ENCODE measurements at regions not wholly inside any gene's neighbourhood (a gene's known extent, or its start where the extent isn't known, plus 50 kb on each side); places are given as distances from the start of the nearest gene placed in this dataset.
A peak's percentile ranks its signal among the peaks of the same experiment; 100 is the strongest.

- no peak overlapping the region for H2BK12ac ChIP-seq (ENCODE audit: low read length)
- H2BK5ac ChIP-seq (ENCODE audit: low read length), result no peak overlapping the region
- H3K4me3 ChIP-seq (ENCODE audit: low read length in 2 of 2), result no peak overlapping the region
- H3K9me3 ChIP-seq (replicated peaks in 1 of 2; ENCODE audit: control insufficient read depth in 2 of 2, insufficient read depth in 1 of 2, low read depth in 1 of 2, low read length in 2 of 2), result no peaks in the 10 kb centered on the region
- H3K79me1 ChIP-seq (ENCODE audit: low read depth, low read length), result no peaks in the 10 kb centered on the region
- H2BK15ac ChIP-seq (ENCODE audit: low read length), result no peak overlapping the region
- no peak overlapping the region for H3K9ac ChIP-seq (ENCODE audit: low read depth, low read length, poor library complexity)
- no peaks in the 10 kb centered on the region for H3K36me3 ChIP-seq (replicated peaks in 1 of 2; ENCODE audit: control insufficient read depth in 2 of 2, insufficient read depth in 2 of 2, low read length in 2 of 2)
- no peaks in the 10 kb centered on the region for H3K27me3 ChIP-seq (ENCODE audit: control insufficient read depth in 3 of 3, insufficient read depth in 3 of 3, low read depth in 1 of 3, low read length in 3 of 3)
- H3K18ac ChIP-seq (ENCODE audit: low read length), result no peak overlapping the region
- H2AK5ac ChIP-seq (ENCODE audit: low read depth, low read length), result no peak overlapping the region
- H3K4ac ChIP-seq (ENCODE audit: low read length), result no peak overlapping the region
- no peak overlapping the region for H4K8ac ChIP-seq (ENCODE audit: low read depth, low read length)
- no peak overlapping the region for H3K27ac ChIP-seq (replicated peaks; ENCODE audit: low read length)
- WGBS, 2 donors (ENCODE audit: extremely low coverage in 2 of 2, insufficient read length in 2 of 2, insufficient replicate concordance in 1 of 2), result no CpG with 5 or more reads among the region's 6 CpGs
- H4K91ac ChIP-seq (ENCODE audit: low read depth, low read length, poor library complexity), result no peak overlapping the region
- no peak for DNase-seq (ENCODE audit: low spot score)
- no peak overlapping the region for H3K23ac ChIP-seq (ENCODE audit: low read depth, low read length, poor library complexity)
- H3K4me1 ChIP-seq (ENCODE audit: control insufficient read depth in 2 of 2, insufficient read depth in 1 of 2, low read depth in 1 of 2, low read length in 2 of 2), result no peaks in the 10 kb centered on the region
- H2AFZ ChIP-seq (ENCODE audit: low read length), result no peak overlapping the region
- no peak overlapping the region for H3K4me2 ChIP-seq (ENCODE audit: insufficient read depth, low read length, poor library complexity, severe bottlenecking)
- H3K14ac ChIP-seq (ENCODE audit: low read length), result no peak overlapping the region
- no peak overlapping the region for H2BK120ac ChIP-seq (ENCODE audit: low read depth, low read length)
Measured at GRCh38 chr10:7094781-7095180, 316.1 kb downstream of the SFMBT2 start.

DNA sequence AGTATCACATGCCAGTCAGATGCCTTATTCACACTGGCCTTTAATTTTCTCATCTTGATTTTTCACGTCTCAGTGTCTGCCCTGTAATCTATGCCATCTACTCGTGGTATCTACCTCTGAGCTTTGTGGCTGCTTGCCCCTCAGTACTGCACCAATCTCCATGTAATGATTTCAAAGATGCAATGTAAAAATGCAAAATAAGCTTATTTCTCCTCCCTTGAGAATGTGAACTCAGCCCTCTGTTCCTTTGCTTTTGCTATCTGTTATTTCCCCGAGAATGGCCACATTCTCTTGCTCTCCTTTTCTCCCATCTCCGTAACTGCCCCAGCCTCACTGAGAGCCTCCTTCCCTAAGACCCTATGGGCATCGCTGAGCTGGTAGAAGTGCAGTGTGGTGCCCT is 317.5 kb downstream of the SFMBT2 start:
- Histone ChIP-seq H3K9me3 (replicated peaks in 1 of 2; ENCODE audit: control insufficient read depth in 2 of 2, insufficient read depth in 1 of 2, low read depth in 1 of 2, low read length in 2 of 2) (no peaks in the 10 kb centered on the region), H3K18ac (ENCODE audit: low read length) (no peak overlapping the region), H3K4ac (ENCODE audit: low read length) (no peak overlapping the region), H4K91ac (ENCODE audit: low read depth, low read length, poor library complexity) (no peak overlapping the region), H3K27ac (replicated peaks; ENCODE audit: low read length) (no peak overlapping the region), H4K8ac (ENCODE audit: low read depth, low read length) (no peak overlapping the region), H2BK120ac (ENCODE audit: low read depth, low read length) (no peak overlapping the region), H3K23ac (ENCODE audit: low read depth, low read length, poor library complexity) (no peak overlapping the region), H3K4me1 (ENCODE audit: control insufficient read depth in 2 of 2, insufficient read depth in 1 of 2, low read depth in 1 of 2, low read length in 2 of 2) (no peaks in the 10 kb centered on the region), H3K9ac (ENCODE audit: low read depth, low read length, poor library complexity) (no peak overlapping the region), H3K4me2 (ENCODE audit: insufficient read depth, low read length, poor library complexity, severe bottlenecking) (no peak overlapping the region), H3K27me3 (ENCODE audit: control insufficient read depth in 3 of 3, insufficient read depth in 3 of 3, low read depth in 1 of 3, low read length in 3 of 3) (no peaks in the 10 kb centered on the region), H2BK12ac (ENCODE audit: low read length) (no peak overlapping the region), H3K14ac (ENCODE audit: low read length) (no peak overlapping the region), H2BK5ac (ENCODE audit: low read length) (no peak overlapping the region), H2BK15ac (ENCODE audit: low read length) (no peak overlapping the region), H3K36me3 (replicated peaks in 1 of 2; ENCODE audit: control insufficient read depth in 2 of 2, insufficient read depth in 2 of 2, low read length in 2 of 2) (no peaks in the 10 kb centered on the region), H2AK5ac (ENCODE audit: low read depth, low read length) (no peak overlapping the region), H2AFZ (ENCODE audit: low read length) (no peak overlapping the region), H3K79me1 (ENCODE audit: low read depth, low read length) (no peaks in the 10 kb centered on the region), H3K4me3 (ENCODE audit: low read length in 2 of 2) (no peak overlapping the region)
- WGBS, 2 donors (ENCODE audit: extremely low coverage in 2 of 2, insufficient read length in 2 of 2, insufficient replicate concordance in 1 of 2), result no CpG with 5 or more reads among the region's 5 CpGs
- DNase-seq (ENCODE audit: low spot score), result no peak

- H4K91ac ChIP-seq (ENCODE audit: low read depth, low read length, poor library complexity), result no peak overlapping the region
- no peak overlapping the region for H3K9ac ChIP-seq (ENCODE audit: low read depth, low read length, poor library complexity)
- no peaks in the 10 kb centered on the region for H3K79me1 ChIP-seq (ENCODE audit: low read depth, low read length)
- no peak overlapping the region for H2BK12ac ChIP-seq (ENCODE audit: low read length)
- H2AFZ ChIP-seq (ENCODE audit: low read length), result peak overlapping the region; percentile 34
- H3K4ac ChIP-seq (ENCODE audit: low read length), result no peak overlapping the region
- no peaks in the 10 kb centered on the region for H3K4me1 ChIP-seq (ENCODE audit: control insufficient read depth in 2 of 2, insufficient read depth in 1 of 2, low read depth in 1 of 2, low read length in 2 of 2)
- H3K27me3 ChIP-seq (ENCODE audit: control insufficient read depth in 3 of 3, insufficient read depth in 3 of 3, low read depth in 1 of 3, low read length in 3 of 3), result no peaks in the 10 kb centered on the region
- H2BK15ac ChIP-seq (ENCODE audit: low read length), result no peak overlapping the region
- no peak overlapping the region for H3K4me2 ChIP-seq (ENCODE audit: insufficient read depth, low read length, poor library complexity, severe bottlenecking)
- H2AK5ac ChIP-seq (ENCODE audit: low read depth, low read length), result no peak overlapping the region
- DNase-seq (ENCODE audit: low spot score), result no peak
- H3K27ac ChIP-seq (replicated peaks; ENCODE audit: low read length), result no peak overlapping the region
- H2BK5ac ChIP-seq (ENCODE audit: low read length), result no peak overlapping the region
- no peak overlapping the region for H3K4me3 ChIP-seq (ENCODE audit: low read length in 2 of 2)
- no peak overlapping the region for H3K18ac ChIP-seq (ENCODE audit: low read length)
- H3K36me3 ChIP-seq (replicated peaks in 1 of 2; ENCODE audit: control insufficient read depth in 2 of 2, insufficient read depth in 2 of 2, low read length in 2 of 2), result no peaks in the 10 kb centered on the region
- H3K9me3 ChIP-seq (replicated peaks in 1 of 2; ENCODE audit: control insufficient read depth in 2 of 2, insufficient read depth in 1 of 2, low read depth in 1 of 2, low read length in 2 of 2), result no peaks in the 10 kb centered on the region
- H4K8ac ChIP-seq (ENCODE audit: low read depth, low read length), result no peak overlapping the region
- no peak overlapping the region for H3K14ac ChIP-seq (ENCODE audit: low read length)
- WGBS, 2 donors (ENCODE audit: extremely low coverage in 2 of 2, insufficient read length in 2 of 2, insufficient replicate concordance in 1 of 2), result no CpG with 5 or more reads among the region's 7 CpGs
- H3K23ac ChIP-seq (ENCODE audit: low read depth, low read length, poor library complexity), result no peak overlapping the region
- no peak overlapping the region for H2BK120ac ChIP-seq (ENCODE audit: low read depth, low read length)
Measured at GRCh38 chr10:7092603-7093002, 318.2 kb downstream of the SFMBT2 start.

DNA sequence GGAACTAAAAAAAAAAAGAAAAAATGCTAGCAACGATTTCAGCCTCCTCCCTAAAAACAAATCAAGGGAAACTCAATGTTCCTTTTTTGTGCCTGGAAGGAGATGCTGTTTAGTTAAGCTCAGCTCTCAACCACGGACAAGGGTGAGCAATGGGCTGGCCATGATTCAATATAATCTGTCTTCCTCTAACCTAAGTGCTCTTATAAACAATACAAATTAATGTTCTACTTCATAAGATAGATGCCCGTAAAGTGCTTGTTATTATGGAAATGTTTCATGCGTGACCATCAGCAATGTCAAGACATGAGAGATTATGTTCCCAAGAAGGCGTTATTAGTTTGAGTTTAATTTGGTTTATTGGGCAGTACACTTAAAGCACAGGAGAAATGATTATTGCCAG is 320.3 kb downstream of the SFMBT2 start:
- H3K18ac ChIP-seq (ENCODE audit: low read length), result no peak overlapping the region
- no peak overlapping the region for H4K8ac ChIP-seq (ENCODE audit: low read depth, low read length)
- no peak overlapping the region for H4K91ac ChIP-seq (ENCODE audit: low read depth, low read length, poor library complexity)
- H3K27ac ChIP-seq (replicated peaks; ENCODE audit: low read length), result no peak overlapping the region
- H3K36me3 ChIP-seq (replicated peaks in 1 of 2; ENCODE audit: control insufficient read depth in 2 of 2, insufficient read depth in 2 of 2, low read length in 2 of 2), result no peaks in the 10 kb centered on the region
- no peaks in the 10 kb centered on the region for H3K9me3 ChIP-seq (replicated peaks in 1 of 2; ENCODE audit: control insufficient read depth in 2 of 2, insufficient read depth in 1 of 2, low read depth in 1 of 2, low read length in 2 of 2)
- H3K79me1 ChIP-seq (ENCODE audit: low read depth, low read length), result no peaks in the 10 kb centered on the region
- H3K4me1 ChIP-seq (ENCODE audit: control insufficient read depth in 2 of 2, insufficient read depth in 1 of 2, low read depth in 1 of 2, low read length in 2 of 2), result peaks cover 2 to 5% of the 10 kb centered on the region in 2 donors
- H3K14ac ChIP-seq (ENCODE audit: low read length), result no peak overlapping the region
- H2BK120ac ChIP-seq (ENCODE audit: low read depth, low read length), result no peak overlapping the region
- no CpG with 5 or more reads among the region's 5 CpGs for WGBS, 2 donors (ENCODE audit: extremely low coverage in 2 of 2, insufficient read length in 2 of 2, insufficient replicate concordance in 1 of 2)
- no peak for DNase-seq (ENCODE audit: low spot score)
- no peak overlapping the region for H2BK5ac ChIP-seq (ENCODE audit: low read length)
- no peaks in the 10 kb centered on the region for H3K27me3 ChIP-seq (ENCODE audit: control insufficient read depth in 3 of 3, insufficient read depth in 3 of 3, low read depth in 1 of 3, low read length in 3 of 3)
- no peak overlapping the region for H2AK5ac ChIP-seq (ENCODE audit: low read depth, low read length)
- H3K4me2 ChIP-seq (ENCODE audit: insufficient read depth, low read length, poor library complexity, severe bottlenecking), result no peak overlapping the region
- no peak overlapping the region for H3K23ac ChIP-seq (ENCODE audit: low read depth, low read length, poor library complexity)
- H3K4ac ChIP-seq (ENCODE audit: low read length), result no peak overlapping the region
- H2BK15ac ChIP-seq (ENCODE audit: low read length), result no peak overlapping the region
- H3K9ac ChIP-seq (ENCODE audit: low read depth, low read length, poor library complexity), result no peak overlapping the region
- H2AFZ ChIP-seq (ENCODE audit: low read length), result no peak overlapping the region
- H3K4me3 ChIP-seq (ENCODE audit: low read length in 2 of 2), result no peak overlapping the region
- H2BK12ac ChIP-seq (ENCODE audit: low read length), result no peak overlapping the region

Data from neuronal stem cell (in vitro differentiated cells).